Middle frontal gyrus (tissue), 1 donor: ENCODE measurements at regions not wholly inside any gene's neighbourhood (a gene's known extent, or its start where the extent isn't known, plus 50 kb on each side); places are given as distances from the start of the nearest gene placed in this dataset.

ENCODE experiments used
- DNase-seq: peaks from one replicate; pipeline ENCODE4 v3.0.0-alpha.2; 2015; ENCODE audit warnings: low spot score; ENCODE audit errors: extremely low spot score

GRCh38 chr7:33810356-33810755, 95.0 kb upstream of the BMPER start:
- no peak for DNase-seq

- DNase-seq: no peak
Observed at GRCh38 chr7:33813331-33813730, 92.0 kb upstream of the BMPER start.

- DNase-seq: no peak
Observed at GRCh38 chr7:33814400-33814799, 90.9 kb upstream of the BMPER start.

DNA sequence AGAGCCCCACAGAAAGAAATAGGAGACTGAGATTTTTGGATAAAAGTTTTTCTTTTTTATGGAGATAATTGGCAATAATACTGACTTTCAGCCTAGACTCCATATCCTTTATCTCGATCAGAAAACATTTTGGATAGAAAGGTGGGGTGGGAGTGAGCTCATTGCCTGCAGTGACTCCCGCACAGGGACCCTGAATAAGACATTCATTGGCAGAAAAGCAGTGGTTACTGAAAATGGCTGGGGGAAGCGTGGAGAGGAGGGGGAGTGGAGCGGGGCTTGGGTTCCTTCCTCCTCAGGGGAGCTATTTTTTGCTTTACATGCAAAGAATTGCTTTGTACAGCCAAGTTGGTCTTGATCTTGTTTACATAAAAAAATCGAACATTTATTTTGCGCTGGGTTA, 90.4 kb upstream of the BMPER start:
- no peak for DNase-seq

DNA sequence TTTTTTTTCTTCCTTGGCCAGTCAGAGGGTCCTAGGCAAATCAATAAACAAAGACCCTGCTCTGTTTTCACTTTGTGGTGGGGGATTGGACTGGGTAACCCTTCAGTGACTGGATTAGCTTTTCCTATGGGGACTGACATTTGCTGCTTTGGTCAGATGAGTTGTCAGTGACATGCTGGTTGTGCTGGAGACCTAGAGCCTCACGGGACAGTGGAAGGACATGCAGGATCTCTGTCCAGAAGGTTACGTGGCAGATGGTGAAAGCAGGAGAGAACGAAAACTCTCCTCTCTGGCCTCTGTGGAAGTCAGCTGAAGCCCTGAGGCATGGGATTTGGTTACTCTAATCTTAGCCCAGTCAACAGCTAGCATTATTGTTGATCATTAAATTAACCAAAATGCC, 90.0 kb upstream of the BMPER start:
- no peak for DNase-seq

DNA sequence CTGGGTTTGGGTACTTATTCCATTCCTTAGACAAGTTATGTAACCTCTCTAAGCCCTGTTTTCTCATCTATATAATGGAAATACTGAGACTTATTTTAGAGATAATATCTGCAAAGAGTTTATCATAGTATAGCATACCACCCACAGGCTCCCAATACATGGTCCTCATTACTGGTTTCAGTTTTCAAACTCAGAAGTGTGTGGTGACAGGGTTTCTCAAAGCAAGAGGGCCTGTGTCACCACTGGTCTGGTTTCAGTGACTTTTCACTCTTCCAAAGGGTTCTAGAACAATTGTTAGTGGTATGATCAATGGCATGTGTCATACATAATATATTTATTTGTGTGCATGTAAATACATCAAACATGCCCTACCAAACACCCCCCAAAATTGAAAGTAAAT, 89.2 kb upstream of the BMPER start:
- DNase-seq: no peak

DNA sequence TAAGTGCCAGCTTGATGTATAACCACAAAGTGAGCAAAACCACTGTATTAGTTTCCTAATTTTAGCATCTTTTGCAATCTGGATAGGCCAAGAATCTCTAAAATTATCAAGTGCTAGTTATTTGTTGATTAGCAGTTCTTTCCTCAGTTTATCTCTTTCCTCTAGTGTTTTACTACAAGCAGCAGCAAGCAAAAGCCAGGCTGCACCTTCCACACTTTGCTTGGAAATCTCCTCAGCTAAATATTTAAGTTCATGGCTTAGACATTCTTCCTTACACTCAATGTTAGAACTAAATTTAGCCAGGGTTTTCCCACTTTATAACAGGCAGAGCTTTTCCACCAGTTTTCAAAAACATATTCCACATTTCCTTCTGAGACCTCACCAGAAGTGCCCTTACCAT, 85.7 kb upstream of the BMPER start:
- no peak for DNase-seq

DNA sequence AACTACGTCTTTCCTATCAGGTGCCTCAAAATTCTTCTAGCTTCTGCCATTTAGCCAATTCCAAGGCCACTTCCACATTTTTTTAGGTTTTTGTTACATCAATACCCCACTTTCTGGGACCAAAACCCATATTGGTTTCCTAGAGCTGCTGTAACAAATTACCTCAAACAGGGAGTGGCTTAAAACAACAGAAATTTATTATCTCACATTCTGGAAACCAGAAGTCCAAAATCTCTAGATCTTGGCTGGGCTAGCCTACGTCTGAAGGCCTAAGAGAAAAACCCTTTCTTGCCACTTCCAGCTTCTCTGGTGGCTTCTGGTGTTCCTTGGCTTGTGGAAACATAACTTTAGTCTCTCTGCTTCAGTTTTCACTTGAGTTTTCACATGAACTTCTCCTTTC, 85.1 kb upstream of the BMPER start:
- DNase-seq: no peak

- no peak for DNase-seq
Observed at GRCh38 chr7:33821970-33822369, 83.4 kb upstream of the BMPER start.

- no peak for DNase-seq
Observed at GRCh38 chr7:33823913-33824312, 81.4 kb upstream of the BMPER start.

- no peak for DNase-seq
Observed at GRCh38 chr7:33824911-33825459, 80.4 kb upstream of the BMPER start.

- no peak for DNase-seq
Observed at GRCh38 chr7:33825644-33826043, 79.7 kb upstream of the BMPER start.

- DNase-seq: no peak
Observed at GRCh38 chr7:33829536-33829935, 75.8 kb upstream of the BMPER start.

DNA sequence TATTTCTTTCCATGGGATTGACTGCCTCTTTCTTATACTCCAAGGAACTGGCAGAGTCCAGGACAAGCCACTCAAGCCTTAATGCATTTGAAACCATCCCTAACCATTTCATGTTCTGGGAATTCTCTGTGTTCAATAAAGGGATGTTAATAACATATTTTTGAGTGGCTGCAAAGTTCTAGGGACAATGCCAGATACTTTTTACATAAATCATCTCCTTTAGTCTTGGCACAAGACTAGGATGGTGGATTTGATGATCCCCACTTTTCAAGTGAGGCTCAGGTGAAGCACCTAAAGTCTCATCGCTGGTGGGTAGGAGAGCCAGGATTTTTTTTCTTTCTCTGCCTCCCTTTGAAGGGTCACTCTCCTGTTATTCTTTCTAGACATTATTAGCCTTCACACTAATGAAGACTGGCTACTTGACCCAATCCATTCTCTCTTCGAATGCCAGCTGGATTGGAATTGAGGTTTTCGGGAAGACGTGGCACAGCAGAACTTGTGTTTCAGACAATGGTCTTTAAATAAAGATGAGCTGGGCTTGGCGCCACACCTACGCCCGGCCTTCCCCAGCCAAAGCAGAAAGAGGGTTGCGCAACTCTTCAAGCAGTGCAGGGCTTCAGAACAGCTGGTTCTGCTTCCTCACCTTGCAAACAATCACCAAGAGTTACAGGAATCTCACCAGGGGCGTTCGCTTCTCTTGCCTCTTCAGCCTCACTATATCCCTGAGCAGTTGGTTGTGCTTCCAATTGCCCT, 73.8 kb upstream of the BMPER start:
- no peak for DNase-seq

DNA sequence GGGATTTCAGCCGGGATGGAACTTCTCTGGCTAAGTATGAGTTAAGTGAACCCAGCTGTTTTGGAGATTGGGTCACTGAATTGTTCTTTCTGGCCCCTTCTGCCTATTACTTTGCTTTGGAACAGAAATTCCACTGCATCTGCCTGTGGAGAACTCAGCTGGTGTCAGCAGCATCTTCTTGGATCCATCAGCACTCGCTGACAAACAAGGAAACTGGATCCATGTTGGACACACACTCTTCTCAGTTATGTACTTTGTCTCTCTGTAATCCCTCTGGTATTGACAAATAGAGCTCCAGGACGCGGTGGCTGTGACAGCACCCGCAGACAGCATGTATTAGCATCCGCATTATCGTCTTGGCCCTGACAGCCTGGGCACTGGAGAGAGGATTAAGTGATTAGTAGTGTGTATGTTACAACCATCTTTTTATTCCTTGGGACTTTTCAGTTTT, 73.0 kb upstream of the BMPER start:
- DNase-seq: no peak

DNA sequence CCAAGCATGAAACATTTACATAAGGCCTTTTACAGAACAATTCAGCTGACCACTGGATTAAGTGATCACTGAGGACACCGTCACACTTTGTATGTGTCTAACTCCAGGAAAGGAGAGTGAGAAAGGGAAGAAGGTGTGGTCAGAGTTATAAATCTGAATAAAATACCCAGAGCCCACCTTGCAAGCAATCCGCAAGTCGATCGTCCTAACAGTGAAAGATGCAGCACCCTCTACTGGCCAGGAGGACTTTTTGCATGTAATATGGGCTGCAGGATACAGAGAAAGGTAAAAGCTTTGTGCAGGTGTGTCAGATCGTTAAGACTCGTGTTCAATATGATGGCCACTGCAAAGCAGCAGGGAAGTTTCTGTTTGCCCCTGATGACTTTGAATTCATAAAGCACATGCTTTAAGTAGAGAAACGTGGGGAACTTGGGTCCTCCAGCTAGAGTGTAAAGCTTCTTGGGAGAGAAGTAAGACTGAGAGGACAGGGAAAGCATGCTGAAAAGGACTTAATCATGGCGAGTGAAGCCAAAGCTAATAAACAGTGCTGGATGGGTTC, 68.5 kb upstream of the BMPER start:
- no peak for DNase-seq

GRCh38 chr7:33837356-33837851, 67.9 kb upstream of the BMPER start:
- no peak for DNase-seq

DNA sequence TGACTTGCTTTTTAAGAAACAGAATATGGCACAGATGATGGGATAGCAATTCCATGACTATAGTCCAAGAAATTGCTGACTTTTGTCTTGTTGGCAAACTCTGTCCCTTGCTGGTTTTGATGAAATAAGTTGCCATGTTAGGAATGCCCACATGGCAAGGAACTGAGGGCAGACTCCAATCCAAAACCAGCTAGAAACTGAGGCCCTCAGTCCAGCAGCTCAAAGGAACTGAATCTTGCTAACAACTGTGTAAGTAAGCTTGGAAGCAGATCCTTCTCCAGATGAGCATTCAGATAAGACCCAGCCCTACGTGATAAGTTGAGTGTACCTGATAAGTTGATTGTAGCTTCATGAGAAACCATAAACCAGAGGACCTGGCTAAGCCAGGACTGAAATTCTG, 64.3 kb upstream of the BMPER start:
- no peak for DNase-seq

GRCh38 chr7:33841705-33842129, 63.6 kb upstream of the BMPER start:
- DNase-seq: no peak

DNA sequence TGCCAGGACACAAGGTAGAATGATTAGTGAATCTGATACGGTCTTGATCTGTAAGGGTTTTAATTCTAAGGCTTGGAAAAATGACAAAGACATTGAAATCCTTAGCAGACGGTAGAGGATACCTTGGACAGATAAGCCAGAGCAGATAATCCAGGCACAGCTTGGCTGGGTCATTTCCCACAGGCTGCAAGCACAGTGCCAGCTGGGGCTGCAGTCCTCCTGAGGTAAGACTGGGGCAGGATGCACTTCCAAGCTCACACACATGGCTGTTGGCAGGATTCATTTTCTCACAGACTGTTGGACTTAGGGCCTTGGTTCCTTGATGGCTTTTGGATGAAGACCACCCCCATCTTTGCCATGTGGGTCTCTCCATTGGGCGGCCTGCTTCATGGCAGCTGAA, 63.2 kb upstream of the BMPER start:
- DNase-seq: no peak

DNA sequence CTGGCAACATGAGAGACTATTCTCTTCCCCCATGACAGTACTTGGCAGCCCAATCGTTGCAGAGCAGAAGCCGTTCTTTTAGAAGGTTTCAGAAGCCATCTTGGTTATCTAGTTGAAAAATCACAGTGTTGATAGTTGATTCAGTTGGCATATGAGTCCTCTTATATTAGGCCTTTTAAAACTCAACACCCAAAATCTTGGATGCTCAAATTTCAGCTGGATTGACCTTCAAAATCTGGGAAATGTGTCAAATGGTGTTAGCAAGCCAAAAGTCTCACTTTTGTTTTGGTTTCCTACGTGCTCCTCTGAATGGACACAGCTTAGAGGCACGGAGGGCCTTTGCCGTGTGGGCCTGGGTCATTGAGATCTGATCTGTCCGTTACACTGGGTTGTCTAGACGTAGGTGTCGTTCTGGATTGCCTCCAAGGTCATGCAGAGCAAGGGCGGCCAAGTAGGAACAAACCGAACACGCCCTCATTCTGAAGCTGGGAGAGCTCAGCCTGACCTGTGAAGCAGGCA, 59.3 kb upstream of the BMPER start:
- no peak for DNase-seq

DNA sequence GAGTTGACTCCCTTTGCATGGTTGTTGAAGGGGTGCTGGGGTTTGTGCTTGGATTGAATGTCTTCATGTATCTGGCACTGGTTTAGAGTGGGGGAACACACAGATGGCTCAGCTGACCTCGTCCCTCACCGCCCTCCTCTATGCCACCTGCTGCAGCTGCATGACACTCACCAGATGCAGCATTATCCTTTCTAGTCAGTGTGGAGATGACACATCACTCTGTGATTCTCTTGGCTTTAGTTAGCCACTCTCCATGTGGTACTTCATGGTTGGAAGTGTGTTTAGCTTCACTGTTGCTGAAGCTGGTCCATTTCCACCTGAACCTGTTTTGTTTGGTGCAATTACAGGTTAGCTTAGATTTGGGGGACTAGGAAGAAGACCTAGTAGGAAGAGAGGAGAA, 56.3 kb upstream of the BMPER start:
- DNase-seq: no peak
